Gastrocnemius medialis (tissue), 4 donors: ENCODE measurements at regions not wholly inside any gene's neighbourhood (a gene's known extent, or its start where the extent isn't known, plus 50 kb on each side); places are given as distances from the start of the nearest gene placed in this dataset.

Experiments used
- ATAC-seq, 2 donors: fragments of 150-250 bp; one replicate each; pipeline ENCODE4 v1.9.1; 2016
- DNase-seq, 2 donors: peaks; one replicate each; pipeline ENCODE4 v3.0.0-alpha.2; 2019
- H3K27ac ChIP-seq, 4 donors: fragments of 200-600 bp; sonication (generic); 1 replicate in 1 of 4; 2 replicates in 3 of 4; pipeline ENCODE4 v1.5.1; 2016 to 2018; ENCODE audit warnings: mild to moderate bottlenecking in 2 of 4, moderate library complexity in 1 of 4
- H3K27me3 ChIP-seq, 3 donors: fragments of 200-600 bp; sonication (generic) in 2 of 3; 1 replicate in 1 of 3; 2 replicates in 2 of 3; pipeline versions ENCODE4 v1.5.1 to v1.6.0; 2016 to 2019; ENCODE audit warnings: mild to moderate bottlenecking in 1 of 3, moderate library complexity in 1 of 3
- H3K36me3 ChIP-seq, 2 donors: fragments of 200-600 bp; sonication (generic) in 1 of 2; one replicate each; pipeline ENCODE4 v1.5.1; 2017 to 2018
- H3K4me1 ChIP-seq, 2 donors: fragments of 200-600 bp; sonication (generic) in 1 of 2; one replicate each; pipeline ENCODE4 v1.5.1; 2016 to 2017; ENCODE audit warnings: mild to moderate bottlenecking in 2 of 2
- H3K4me3 ChIP-seq, 4 donors: fragments of 200-600 bp; sonication (generic) in 3 of 4; 1 replicate in 1 of 4; 2 replicates in 3 of 4; pipeline ENCODE4 v1.5.1; 2016 to 2019; ENCODE audit warnings: mild to moderate bottlenecking in 2 of 4
- H3K9me3 ChIP-seq, 3 donors: fragments of 200-600 bp; sonication (generic) in 2 of 3; 1 replicate in 1 of 3; 2 replicates in 2 of 3; pipeline ENCODE4 v1.5.1; 2016 to 2019
- CTCF ChIP-seq, 5 experiments: fragments of 450-650 bp in 3 of 5; fragments of 200-600 bp in 2 of 5; sonication (generic) in 2 of 5; IDR thresholded peaks in 4 of 5; conservative IDR thresholded peaks in 1 of 5; 1 replicate in 4 of 5; 2 replicates in 1 of 5; pipeline ENCODE4 v1.5.1; 2016 to 2019; ENCODE audit warnings: antibody characterized with exemption in 5 of 5, mild to moderate bottlenecking in 3 of 5, moderate library complexity in 3 of 5
- POLR2A ChIP-seq, 2 donors: fragments of 450-650 bp; IDR thresholded peaks; one replicate each; pipeline ENCODE4 v1.6.1; 2017; ENCODE audit warnings: antibody characterized with exemption in 2 of 2, mild to moderate bottlenecking in 2 of 2, moderate library complexity in 2 of 2
- in situ Hi-C, 4 donors: fragments of 200-750 bp; cut with MboI; loops; one replicate each; pipeline versions ENCODE4 v1.15.0 to v1.8.0; 2017; ENCODE audit warnings: low sequenced_read_pairs in 4 of 4
- intact Hi-C: fragments of 100-400 bp; cut with DNase I; formaldehyde crosslinking; loops from one replicate; pipeline ENCODE4 v1.15.1; 2023; ENCODE audit warnings: low total_unique reads

DNA sequence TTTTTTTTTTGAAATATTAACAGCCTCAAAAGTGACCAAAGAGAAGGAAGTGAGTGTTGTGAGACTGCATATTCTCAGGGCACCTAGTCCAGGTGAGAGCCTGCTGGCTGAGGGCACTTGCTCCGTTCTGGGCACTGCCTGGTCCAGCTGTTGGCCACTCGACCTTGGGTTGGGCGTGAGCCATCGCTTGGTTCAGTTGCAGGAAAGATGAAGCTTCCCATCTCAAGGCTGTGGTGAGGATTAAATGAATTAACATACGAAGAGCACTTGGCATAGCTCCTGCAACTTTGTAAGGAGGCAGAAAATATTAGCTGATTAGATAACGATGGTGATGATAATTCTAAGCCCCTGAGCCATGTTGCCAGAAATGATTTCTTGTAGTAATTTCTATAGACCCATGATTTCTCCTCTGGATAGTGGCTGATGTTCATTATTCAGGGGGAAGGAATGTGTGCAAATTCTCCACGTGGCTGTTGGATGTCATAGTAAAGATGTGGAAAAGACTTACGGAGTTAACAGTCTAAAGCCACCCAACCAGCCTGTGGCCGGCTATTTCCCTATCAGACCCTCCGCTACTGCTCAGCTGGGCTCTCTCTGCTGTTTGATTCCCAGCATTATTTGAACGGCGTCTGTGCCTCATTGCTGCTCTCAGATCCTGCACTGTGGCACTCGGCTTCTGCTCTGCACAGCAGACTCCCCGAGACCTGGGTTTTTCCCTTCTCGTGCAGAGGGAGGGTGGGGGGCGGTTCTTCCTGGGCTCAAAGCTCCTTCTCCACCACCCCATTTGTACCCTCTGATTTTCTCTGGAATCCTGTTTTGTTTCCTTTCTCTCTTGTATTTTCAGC is 221.1 kb downstream of the GALR1 start:
- in situ Hi-C loops (loop anchor here in 1 of 4 donors (25.0 kb wide), 2 partner anchors 92 to 192 kb away; no protein-coding TSS in a partner anchor), intact Hi-C loops (no loop called here)
- H3K27ac ChIP-seq: no peak overlapping the region
- TF ChIP-seq CTCF (IDR thresholded peaks at IDR 0.05 in 4 of 5, conservative IDR thresholded peaks at IDR 0.05 in 1 of 5) (no peak), POLR2A (IDR thresholded peaks at IDR 0.05) (no peak)
- H3K4me3 ChIP-seq: no peak overlapping the region
- no peaks in the 10 kb centered on the region for H3K4me1 ChIP-seq
- DNase-seq (no peak), ATAC-seq (no peak)
- H3K9me3 ChIP-seq: no peaks in the 10 kb centered on the region
- H3K27me3 ChIP-seq: no peaks in the 10 kb centered on the region
- no peaks in the 10 kb centered on the region for H3K36me3 ChIP-seq

DNA sequence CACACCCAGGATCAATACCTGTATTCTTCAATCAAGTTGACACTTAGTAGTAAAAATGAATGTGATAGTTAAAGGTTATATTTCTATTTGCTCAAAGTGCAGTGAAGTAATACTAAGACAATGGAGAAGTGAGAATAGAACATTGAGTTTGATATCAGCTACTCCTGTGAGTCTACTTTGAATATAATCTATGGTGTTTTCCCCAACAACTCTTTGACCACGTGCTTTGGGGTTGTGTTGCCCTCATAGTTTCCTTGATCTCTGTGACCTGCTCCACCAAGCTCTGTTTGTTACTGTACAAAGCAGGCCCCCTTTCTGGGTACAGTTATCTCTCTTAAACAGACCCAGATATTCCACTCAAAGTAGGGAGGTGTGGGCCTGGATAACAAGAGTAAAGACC is 222.9 kb downstream of the GALR1 start:
- Histone ChIP-seq H3K9me3 (no peaks in the 10 kb centered on the region), H3K4me1 (no peaks in the 10 kb centered on the region), H3K4me3 (no peak overlapping the region), H3K27ac (no peak overlapping the region), H3K36me3 (no peaks in the 10 kb centered on the region), H3K27me3 (no peaks in the 10 kb centered on the region)
- no peak for ATAC-seq
- intact Hi-C loops: no loop called here
- in situ Hi-C loops: loop anchor here in 1 of 4 donors (25.0 kb wide), 2 partner anchors 90 to 190 kb away; no protein-coding TSS in a partner anchor
- no peak for DNase-seq
- TF ChIP-seq CTCF (IDR thresholded peaks at IDR 0.05 in 4 of 5, conservative IDR thresholded peaks at IDR 0.05 in 1 of 5): no peak

DNA sequence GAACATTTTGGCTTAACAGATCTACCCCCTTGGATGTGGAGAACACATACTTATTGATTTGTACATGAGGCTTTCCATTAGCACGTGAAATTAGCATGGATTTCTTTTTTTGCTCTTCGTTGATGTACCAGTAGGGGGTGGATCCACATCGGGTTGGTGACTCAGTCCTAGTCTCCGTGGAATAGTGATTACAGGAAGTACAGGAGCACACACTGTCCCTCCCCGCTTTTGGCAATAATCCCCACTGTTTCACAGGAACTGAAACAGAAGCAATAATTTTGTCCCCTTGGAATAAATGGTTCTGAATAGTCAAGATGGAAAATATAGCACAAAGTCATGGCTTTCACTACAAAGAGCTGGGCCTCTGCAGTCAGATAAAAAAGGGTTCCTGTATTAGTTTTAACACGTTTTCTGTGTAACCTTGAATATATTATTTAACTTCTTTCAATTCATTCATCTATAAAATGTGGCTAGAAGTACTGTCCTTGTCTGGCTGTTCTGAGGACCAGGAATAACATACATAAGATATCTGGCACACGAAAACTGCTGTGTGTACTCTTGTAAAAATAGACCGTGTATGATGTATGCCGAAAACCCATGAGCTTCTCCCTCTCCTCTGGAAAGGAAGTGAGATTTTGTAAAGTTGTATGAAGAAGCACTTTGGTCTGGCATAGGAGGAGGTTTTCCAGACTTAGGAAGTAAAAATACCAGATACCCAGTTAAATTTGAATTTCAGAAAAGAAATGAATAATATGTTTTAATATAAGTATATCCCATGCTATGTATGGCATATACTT is 229.2 kb downstream of the GALR1 start:
- in situ Hi-C loops (no loop called here), intact Hi-C loops (no loop called here)
- peak; percentile 76 to 81 for ATAC-seq
- Histone ChIP-seq H3K4me1 (no peaks in the 10 kb centered on the region), H3K9me3 (no peaks in the 10 kb centered on the region), H3K27me3 (no peaks in the 10 kb centered on the region), H3K4me3 (no peak overlapping the region), H3K27ac (peak overlapping the region in 3 of 4 donors; percentile 22 to 52 (median 40)), H3K36me3 (no peaks in the 10 kb centered on the region)
- TF ChIP-seq POLR2A (IDR thresholded peaks at IDR 0.05) (no peak), CTCF (IDR thresholded peaks at IDR 0.05 in 4 of 5, conservative IDR thresholded peaks at IDR 0.05 in 1 of 5) (peak in 2 of 5 experiments; percentile 26 to 27)
- peak; percentile 54 to 57 for DNase-seq

DNA sequence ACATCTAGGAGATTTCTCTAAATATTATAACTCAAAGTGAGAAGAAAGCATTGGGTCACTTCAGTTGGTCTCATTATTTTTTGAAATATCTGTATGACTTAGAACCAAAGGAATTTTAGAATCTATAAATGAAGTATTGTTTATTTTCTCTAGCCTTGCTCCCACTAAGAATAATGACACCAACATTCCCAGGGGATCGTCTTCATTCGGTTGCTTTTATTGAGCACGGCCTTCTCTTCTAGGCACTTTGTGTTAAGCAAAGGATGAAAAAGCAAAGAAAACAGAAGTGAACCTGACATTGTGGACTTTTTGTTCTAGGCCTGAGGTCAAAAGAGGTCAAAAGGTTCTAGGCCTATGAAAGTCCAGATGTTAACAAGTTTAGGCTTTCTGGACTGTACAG is 231.9 kb downstream of the GALR1 start:
- in situ Hi-C loops: no loop called here
- Histone ChIP-seq H3K36me3 (no peaks in the 10 kb centered on the region), H3K27ac (no peak overlapping the region), H3K4me3 (no peak overlapping the region), H3K27me3 (no peaks in the 10 kb centered on the region), H3K4me1 (no peaks in the 10 kb centered on the region), H3K9me3 (no peaks in the 10 kb centered on the region)
- DNase-seq (no peak), ATAC-seq (no peak)
- intact Hi-C loops: no loop called here
- TF ChIP-seq POLR2A (IDR thresholded peaks at IDR 0.05) (no peak), CTCF (IDR thresholded peaks at IDR 0.05 in 4 of 5, conservative IDR thresholded peaks at IDR 0.05 in 1 of 5) (no peak)
